ENCODE measurements at regions not wholly inside any gene's neighbourhood (a gene's known extent, or its start where the extent isn't known, plus 50 kb on each side); places are given as distances from the start of the nearest gene placed in this dataset.

GRCh38 chr6:8948733-8949132, 513.4 kb upstream of the SLC35B3 start:
- 69 to 79% methylated on average over 4 of the region's 4 CpGs for WGBS, 2 donors
- no peaks in the 10 kb centered on the region for H3K4me1 ChIP-seq (ENCODE audit: control insufficient read depth in 5 of 5, insufficient read depth in 5 of 5, low read length in 5 of 5)

GRCh38 chr6:8947900-8948299, 512.6 kb upstream of the SLC35B3 start:
- ATAC-seq (ENCODE audit: insufficient read depth, low FRiP score): no peak
- 51 to 77% methylated on average over 4 of the region's 4 CpGs for WGBS, 2 donors
- no peaks in the 10 kb centered on the region for H3K4me1 ChIP-seq (ENCODE audit: control insufficient read depth in 5 of 5, insufficient read depth in 5 of 5, low read length in 5 of 5)

More at GRCh38 chr6:8948733-8949132, 513.4 kb upstream of the SLC35B3 start:
- DNase-seq (no peak), ATAC-seq (ENCODE audit: insufficient read depth, low FRiP score) (no peak)
- H3K27me3 ChIP-seq (ENCODE audit: control insufficient read depth in 3 of 3, insufficient read depth in 3 of 3, low read length in 2 of 3): no peaks in the 10 kb centered on the region
- TF ChIP-seq CTCF (IDR thresholded peaks at IDR 0.05; ENCODE audit: control extremely low read depth, extremely low read depth): no peak
- no peak overlapping the region for H3K9ac ChIP-seq (ENCODE audit: insufficient read depth in 1 of 2, low read length in 2 of 2)
- no peaks in the 10 kb centered on the region for H3K9me3 ChIP-seq (ENCODE audit: control insufficient read depth in 4 of 4, insufficient read depth in 3 of 4, low read length in 3 of 4)
- H3K4me3 ChIP-seq: no peak overlapping the region
- H3K36me3 ChIP-seq (ENCODE audit: control insufficient read depth in 4 of 4, insufficient read depth in 4 of 4, low read length in 4 of 4): no peaks in the 10 kb centered on the region
- no peak overlapping the region for H3K27ac ChIP-seq (ENCODE audit: low read depth in 1 of 2, low read length in 1 of 2)

GRCh38 chr6:8944548-8944947, 509.2 kb upstream of the SLC35B3 start:
- ATAC-seq (ENCODE audit: insufficient read depth, low FRiP score) (no peak), DNase-seq (no peak)
- WGBS, 2 donors: 63 to 74% methylated on average over 3 of the region's 3 CpGs
- H3K9me3 ChIP-seq (ENCODE audit: control insufficient read depth in 4 of 4, insufficient read depth in 3 of 4, low read length in 3 of 4): no peaks in the 10 kb centered on the region
- no peak overlapping the region for H3K9ac ChIP-seq (ENCODE audit: insufficient read depth in 1 of 2, low read length in 2 of 2)
- no peaks in the 10 kb centered on the region for H3K36me3 ChIP-seq (ENCODE audit: control insufficient read depth in 4 of 4, insufficient read depth in 4 of 4, low read length in 4 of 4)
- TF ChIP-seq CTCF (IDR thresholded peaks at IDR 0.05; ENCODE audit: control extremely low read depth, extremely low read depth): no peak
- no peaks in the 10 kb centered on the region for H3K4me1 ChIP-seq (ENCODE audit: control insufficient read depth in 5 of 5, insufficient read depth in 5 of 5, low read length in 5 of 5)
- H3K27ac ChIP-seq (ENCODE audit: low read depth in 1 of 2, low read length in 1 of 2): no peak overlapping the region
- H3K27me3 ChIP-seq (ENCODE audit: control insufficient read depth in 3 of 3, insufficient read depth in 3 of 3, low read length in 2 of 3): no peaks in the 10 kb centered on the region
- no peak overlapping the region for H3K4me3 ChIP-seq

More at GRCh38 chr6:8947900-8948299, 512.6 kb upstream of the SLC35B3 start:
- no peak for DNase-seq
- Histone ChIP-seq H3K9me3 (ENCODE audit: control insufficient read depth in 4 of 4, insufficient read depth in 3 of 4, low read length in 3 of 4) (no peaks in the 10 kb centered on the region), H3K4me3 (no peak overlapping the region), H3K36me3 (ENCODE audit: control insufficient read depth in 4 of 4, insufficient read depth in 4 of 4, low read length in 4 of 4) (no peaks in the 10 kb centered on the region), H3K27ac (ENCODE audit: low read depth in 1 of 2, low read length in 1 of 2) (no peak overlapping the region), H3K9ac (ENCODE audit: insufficient read depth in 1 of 2, low read length in 2 of 2) (no peak overlapping the region), H3K27me3 (ENCODE audit: control insufficient read depth in 3 of 3, insufficient read depth in 3 of 3, low read length in 2 of 3) (no peaks in the 10 kb centered on the region)
- TF ChIP-seq CTCF (IDR thresholded peaks at IDR 0.05; ENCODE audit: control extremely low read depth, extremely low read depth): no peak

- WGBS, 2 donors: 89 to 91% methylated on average over 3 of the region's 3 CpGs
- Histone ChIP-seq H3K27me3 (ENCODE audit: control insufficient read depth in 3 of 3, insufficient read depth in 3 of 3, low read length in 2 of 3) (no peaks in the 10 kb centered on the region), H3K4me3 (no peak overlapping the region), H3K9ac (ENCODE audit: insufficient read depth in 1 of 2, low read length in 2 of 2) (no peak overlapping the region), H3K36me3 (ENCODE audit: control insufficient read depth in 4 of 4, insufficient read depth in 4 of 4, low read length in 4 of 4) (no peaks in the 10 kb centered on the region), H3K27ac (ENCODE audit: low read depth in 1 of 2, low read length in 1 of 2) (no peak overlapping the region), H3K9me3 (ENCODE audit: control insufficient read depth in 4 of 4, insufficient read depth in 3 of 4, low read length in 3 of 4) (no peaks in the 10 kb centered on the region), H3K4me1 (ENCODE audit: control insufficient read depth in 5 of 5, insufficient read depth in 5 of 5, low read length in 5 of 5) (no peaks in the 10 kb centered on the region)
- no peak for TF ChIP-seq CTCF (IDR thresholded peaks at IDR 0.05; ENCODE audit: control extremely low read depth, extremely low read depth)
- DNase-seq: no peak
- ATAC-seq (ENCODE audit: insufficient read depth, low FRiP score): no peak
These were observed 507.7 kb upstream of the SLC35B3 start for GRCh38 chr6:8943073-8943472.
